Stimulated activated CD8-positive, alpha-beta memory T cell treated with anti-CD3 and anti-CD28 coated beads, Interleukin-4, amount 100 ng/mL, for 24 hours (primary cell): ENCODE measurements at regions not wholly inside any gene's neighbourhood (a gene's known extent, or its start where the extent isn't known, plus 50 kb on each side); places are given as distances from the start of the nearest gene placed in this dataset.

ENCODE experiments used
- DNase-seq: peaks from one replicate; pipeline ENCODE4 v3.0.0-alpha.2; 2020; ENCODE audit warnings: low read depth

- no peak for DNase-seq
Observed at GRCh38 chr12:77629141-77629540, 201.6 kb upstream of the NAV3 start.

- DNase-seq = no peak
Observed at GRCh38 chr12:77625441-77625840, 205.3 kb upstream of the NAV3 start.

GRCh38 chr12:77619425-77619824, 211.3 kb upstream of the NAV3 start:
- no peak for DNase-seq

- DNase-seq = no peak
Observed at GRCh38 chr12:77617818-77618217, 212.9 kb upstream of the NAV3 start.

GRCh38 chr12:77615332-77615731, 215.4 kb upstream of the NAV3 start:
- no peak for DNase-seq

- no peak for DNase-seq
Observed at GRCh38 chr12:77613411-77613810, 217.3 kb upstream of the NAV3 start.

- no peak for DNase-seq
Observed at GRCh38 chr12:77610446-77610845, 220.2 kb upstream of the NAV3 start.

- no peak for DNase-seq
Observed at GRCh38 chr12:77609016-77609415, 221.7 kb upstream of the NAV3 start.

- no peak for DNase-seq
Observed at GRCh38 chr12:77608271-77608824, 222.3 kb upstream of the NAV3 start.

GRCh38 chr12:77606348-77606747, 224.3 kb upstream of the NAV3 start:
- no peak for DNase-seq

- DNase-seq = no peak
Observed at GRCh38 chr12:77603946-77604345, 226.7 kb upstream of the NAV3 start.

- no peak for DNase-seq
Observed at GRCh38 chr12:77601069-77601468, 229.6 kb upstream of the NAV3 start.

- no peak for DNase-seq
Observed at GRCh38 chr12:77600468-77600843, 230.2 kb upstream of the NAV3 start.

GRCh38 chr12:77599782-77600467, 230.8 kb upstream of the NAV3 start:
- no peak for DNase-seq

GRCh38 chr12:77594366-77594765, 236.3 kb upstream of the NAV3 start:
- no peak for DNase-seq

- DNase-seq = no peak
Observed at GRCh38 chr12:77592836-77593235, 237.9 kb upstream of the NAV3 start.

- DNase-seq = no peak
Observed at GRCh38 chr12:77591959-77592743, 238.5 kb upstream of the NAV3 start.

- DNase-seq = no peak
Observed at GRCh38 chr12:77590306-77590705, 240.4 kb upstream of the NAV3 start.

GRCh38 chr12:77584860-77585259, 245.8 kb upstream of the NAV3 start:
- no peak for DNase-seq

- DNase-seq = no peak
Observed at GRCh38 chr12:77578466-77579220, 252.1 kb upstream of the NAV3 start.

GRCh38 chr12:77577791-77578190, 252.9 kb upstream of the NAV3 start:
- DNase-seq = no peak

- no peak for DNase-seq
Observed at GRCh38 chr12:77575376-77575919, 255.2 kb upstream of the NAV3 start.
